ENCODE measurements at regions not wholly inside any gene's neighbourhood (a gene's known extent, or its start where the extent isn't known, plus 50 kb on each side); places are given as distances from the start of the nearest gene placed in this dataset.

- DNase-seq = no peak
Observed at GRCh38 chr15:95431518-95431917, 899.0 kb upstream of the NR2F2 start.

- no peak for DNase-seq
Observed at GRCh38 chr15:95432878-95433405, 897.6 kb upstream of the NR2F2 start.

DNA sequence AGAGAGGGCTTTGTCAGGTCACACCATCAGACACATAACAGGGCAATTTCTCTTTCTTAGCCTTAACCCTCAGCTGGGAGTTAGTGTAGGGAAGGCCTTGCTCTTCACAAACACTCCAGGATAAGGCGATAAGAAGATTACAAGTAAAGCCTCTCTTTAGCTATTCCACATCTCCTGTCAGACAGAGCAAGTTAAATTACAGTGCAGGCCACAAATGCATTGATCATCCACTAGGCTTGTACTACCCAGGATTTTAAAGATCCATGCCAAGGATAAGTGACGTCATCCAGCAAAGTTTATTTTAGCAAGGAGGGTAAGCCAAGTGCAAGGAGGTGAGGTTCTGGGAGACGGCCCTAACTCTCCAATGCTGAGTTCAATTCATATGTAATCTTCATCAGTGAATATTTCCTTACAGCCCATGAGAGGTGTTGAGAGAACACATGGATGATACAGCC is 890.6 kb upstream of the NR2F2 start:
- no peak for DNase-seq

DNA sequence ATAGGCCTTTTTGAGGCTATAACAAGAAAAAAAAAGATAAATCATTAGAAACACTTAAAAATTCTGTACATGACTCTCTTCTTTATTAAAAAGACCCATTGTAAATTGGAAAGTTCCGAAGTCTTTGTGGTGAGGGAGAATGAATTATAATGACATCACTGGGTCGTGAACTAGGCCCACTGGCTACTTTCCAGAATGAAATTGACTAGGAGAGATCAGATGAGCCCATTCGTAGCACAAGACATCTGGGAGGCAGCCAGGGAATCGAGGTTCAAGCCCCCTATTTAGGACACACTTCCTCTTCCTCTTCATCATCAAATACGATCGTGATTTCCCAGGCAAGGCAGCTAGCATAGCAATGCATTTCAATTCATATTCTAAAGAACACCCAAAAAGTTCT is 889.8 kb upstream of the NR2F2 start:
- DNase-seq = no peak

DNA sequence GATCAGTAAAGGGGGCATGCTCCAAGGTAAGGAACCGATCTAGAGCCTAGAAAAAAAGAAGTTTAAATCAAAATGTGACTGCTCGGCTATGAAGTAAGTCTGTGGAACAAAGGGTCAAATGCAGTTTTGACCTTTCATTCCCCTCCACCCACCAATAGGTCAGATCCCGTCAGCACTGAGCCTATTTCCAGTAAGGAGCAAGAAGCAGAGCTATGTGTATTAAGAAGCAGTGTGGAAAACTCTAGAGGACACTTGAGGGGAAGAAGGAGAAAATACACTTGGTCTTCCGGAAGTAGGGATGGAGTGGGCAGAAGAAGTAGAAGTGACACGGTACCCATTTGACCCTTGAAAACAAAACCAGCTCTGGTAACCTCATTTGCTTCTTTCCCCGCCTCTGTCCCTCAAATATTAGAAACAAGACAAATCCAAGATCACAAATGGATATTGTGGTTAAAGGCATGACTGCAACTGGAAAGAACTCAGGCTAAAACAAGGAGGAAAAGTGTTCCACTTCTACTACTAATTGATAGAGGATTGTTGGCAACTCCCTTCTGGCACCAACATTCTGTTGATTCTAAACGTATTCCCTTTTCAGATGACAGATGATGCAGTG is 888.3 kb upstream of the NR2F2 start:
- no peak for DNase-seq

- no peak for DNase-seq
Observed at GRCh38 chr15:95444860-95445259, 885.6 kb upstream of the NR2F2 start.

DNA sequence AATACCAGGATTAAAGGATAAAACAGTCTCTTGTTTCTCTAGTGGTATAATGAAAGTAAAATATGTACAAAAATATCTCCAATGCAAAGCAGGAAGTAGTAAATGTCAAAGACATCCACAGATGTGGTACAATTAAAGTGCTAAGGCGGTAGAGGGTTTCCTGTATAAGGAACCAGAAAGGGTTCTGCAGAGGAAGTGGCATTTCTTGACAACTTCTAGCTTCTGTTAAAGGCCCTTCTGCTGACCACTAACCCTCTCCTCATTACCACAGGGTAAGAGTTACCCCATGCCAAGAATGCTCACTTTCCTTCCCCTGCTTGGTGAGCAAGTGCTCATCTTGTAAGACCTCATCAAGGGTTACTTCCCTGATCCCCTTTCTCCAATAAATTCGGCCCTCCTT is 883.6 kb upstream of the NR2F2 start:
- DNase-seq = no peak

DNA sequence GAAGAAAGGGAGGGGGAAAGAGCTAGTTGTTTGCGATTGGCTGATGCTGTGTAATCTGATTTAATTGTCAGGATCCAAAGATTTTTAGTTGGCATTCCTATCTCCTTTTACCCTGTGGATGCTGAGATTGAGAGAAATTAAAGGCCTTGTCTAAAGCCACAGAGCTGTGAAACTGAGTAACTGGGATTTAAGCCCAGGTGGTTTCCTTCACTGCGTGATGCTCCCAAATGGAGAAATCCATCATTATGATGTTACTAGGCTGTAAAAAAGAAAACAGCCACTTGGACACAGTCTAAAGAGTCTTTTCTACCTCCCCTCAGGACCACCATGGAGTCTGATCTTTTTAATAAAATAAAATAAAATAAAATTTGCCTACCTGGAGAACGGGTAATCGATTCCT is 883.0 kb upstream of the NR2F2 start:
- DNase-seq = no peak

DNA sequence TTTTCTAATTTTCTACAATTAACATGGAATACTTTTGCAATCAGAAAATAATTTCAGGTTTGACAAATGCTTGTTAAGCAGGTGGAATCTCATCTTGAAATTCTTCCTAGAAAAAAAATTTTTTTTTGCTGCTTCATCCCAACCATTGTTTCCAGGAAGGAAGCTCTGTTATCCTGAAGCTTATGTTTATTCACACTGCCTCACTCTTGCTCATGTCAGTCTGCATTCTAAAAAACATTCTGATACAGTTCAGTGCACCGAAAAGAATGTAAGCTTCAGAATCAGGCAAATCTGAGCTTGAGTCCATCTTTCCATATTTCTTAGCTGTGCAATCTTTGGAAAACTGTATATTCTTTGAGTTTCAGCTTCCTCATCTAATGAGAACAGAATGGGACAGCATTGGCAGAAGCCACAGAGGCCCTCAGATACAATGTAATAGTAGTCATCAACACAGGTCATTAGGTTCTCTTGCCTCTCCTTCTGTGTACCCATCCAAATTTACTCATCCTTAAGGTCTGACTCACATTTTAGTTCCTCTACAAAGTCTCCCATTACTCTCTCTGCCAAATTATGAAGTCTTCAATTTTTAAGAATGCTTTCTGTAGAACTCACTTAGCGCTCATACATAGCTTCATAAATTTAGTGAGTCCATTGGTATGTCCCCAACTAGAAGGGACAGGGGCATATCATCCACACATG is 881.8 kb upstream of the NR2F2 start:
- DNase-seq = no peak

DNA sequence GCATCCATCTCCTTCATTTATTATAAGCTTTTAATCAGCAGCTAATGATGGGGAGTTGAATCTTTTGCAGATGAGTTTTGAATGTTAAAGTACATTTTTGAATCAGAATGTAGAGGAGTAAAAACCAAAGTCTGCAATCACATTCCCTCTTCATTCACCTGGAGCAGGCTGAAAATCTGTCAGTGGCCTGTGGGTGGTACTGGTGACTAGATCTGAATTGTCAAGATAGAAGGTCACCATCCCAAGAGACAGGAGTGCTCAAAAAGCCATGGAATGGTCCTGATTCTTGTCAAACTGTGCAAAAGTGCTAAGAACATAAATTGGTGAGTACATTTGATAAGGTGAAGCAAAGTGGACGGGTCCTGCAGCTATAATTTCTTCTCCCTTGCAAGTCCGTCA is 881.3 kb upstream of the NR2F2 start:
- DNase-seq = no peak

DNA sequence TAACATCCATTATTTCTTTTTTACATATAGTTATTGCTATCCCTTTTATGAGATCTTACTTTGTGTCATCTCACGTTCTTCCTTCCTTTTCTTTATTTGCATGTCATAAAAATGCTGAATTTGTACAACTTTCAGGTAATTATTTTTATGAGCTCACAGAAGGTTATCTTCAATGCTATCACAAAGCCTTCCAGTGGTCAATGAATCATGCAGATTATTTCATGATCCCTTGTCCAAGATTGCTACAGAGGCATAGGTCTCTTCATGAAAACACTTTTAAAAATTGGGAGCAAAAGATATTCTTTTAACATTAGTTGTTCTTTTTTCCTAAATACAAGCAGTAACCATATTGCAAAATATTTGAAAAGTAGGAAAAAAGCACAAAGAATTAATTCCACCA is 880.1 kb upstream of the NR2F2 start:
- DNase-seq = no peak

- DNase-seq = no peak
Observed at GRCh38 chr15:95451938-95452337, 878.6 kb upstream of the NR2F2 start.

GRCh38 chr15:95454403-95455262 is 875.9 kb upstream of the NR2F2 start:
- peak; percentile 7 to 16 for DNase-seq

DNA sequence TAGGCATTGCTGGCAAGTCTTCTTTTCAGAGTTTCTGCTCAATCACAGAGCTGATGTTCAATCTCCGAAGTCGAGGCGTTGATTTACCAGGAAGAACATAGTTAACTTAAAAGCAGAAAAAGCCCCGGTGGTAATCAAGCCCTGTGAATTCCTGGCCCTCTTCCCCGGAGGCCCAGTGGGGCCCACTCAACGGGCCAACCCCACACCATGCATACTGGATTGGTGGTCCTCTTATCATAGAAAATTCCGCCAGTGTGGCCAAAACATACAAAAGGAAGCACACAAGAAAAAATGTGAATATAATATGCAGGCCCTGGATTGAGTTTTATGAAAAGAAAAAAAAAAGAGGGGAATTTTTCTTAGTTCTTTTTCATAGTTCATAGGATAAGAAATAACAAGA is 873.0 kb upstream of the NR2F2 start:
- no peak for DNase-seq

GRCh38 chr15:95458721-95459120 is 871.8 kb upstream of the NR2F2 start:
- no peak for DNase-seq

DNA sequence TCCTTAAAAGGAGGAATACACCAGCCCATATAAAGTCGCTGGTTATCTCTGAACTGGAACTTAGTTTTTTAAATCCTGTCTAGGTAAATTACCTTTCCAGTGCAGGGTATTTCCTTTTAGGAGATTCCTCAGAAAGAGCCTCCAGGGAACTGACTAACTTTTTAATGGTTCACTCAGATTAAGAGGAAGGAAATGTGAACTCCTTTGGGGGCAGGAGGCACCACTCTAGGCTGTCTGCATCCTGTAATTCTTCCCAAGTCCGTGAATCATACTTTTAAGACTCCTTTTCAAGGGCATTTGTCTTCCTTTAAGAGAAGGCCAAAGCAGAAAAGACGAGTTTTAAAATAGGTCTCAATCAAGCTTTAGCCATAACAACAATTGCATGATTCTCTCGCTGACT is 871.2 kb upstream of the NR2F2 start:
- no peak for DNase-seq

DNA sequence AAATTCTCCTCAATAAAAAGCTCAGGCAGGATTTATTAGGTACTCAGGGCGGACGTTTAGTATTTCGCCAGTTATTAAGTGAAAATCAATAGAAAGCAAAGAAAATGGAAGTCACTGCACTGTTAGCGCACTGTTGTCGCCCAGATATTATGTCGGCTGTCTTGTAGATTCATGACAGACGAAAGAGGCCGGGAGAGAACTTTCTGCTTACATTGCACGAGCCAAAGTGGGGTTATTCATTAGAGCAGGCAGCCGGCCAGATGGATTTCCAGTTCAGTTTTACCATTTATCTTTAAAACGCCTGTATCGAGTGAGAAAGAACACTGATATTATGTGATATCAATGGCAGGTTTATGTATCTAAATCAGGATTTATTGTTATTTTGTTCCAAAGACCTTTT is 866.0 kb upstream of the NR2F2 start:
- no peak for DNase-seq

DNA sequence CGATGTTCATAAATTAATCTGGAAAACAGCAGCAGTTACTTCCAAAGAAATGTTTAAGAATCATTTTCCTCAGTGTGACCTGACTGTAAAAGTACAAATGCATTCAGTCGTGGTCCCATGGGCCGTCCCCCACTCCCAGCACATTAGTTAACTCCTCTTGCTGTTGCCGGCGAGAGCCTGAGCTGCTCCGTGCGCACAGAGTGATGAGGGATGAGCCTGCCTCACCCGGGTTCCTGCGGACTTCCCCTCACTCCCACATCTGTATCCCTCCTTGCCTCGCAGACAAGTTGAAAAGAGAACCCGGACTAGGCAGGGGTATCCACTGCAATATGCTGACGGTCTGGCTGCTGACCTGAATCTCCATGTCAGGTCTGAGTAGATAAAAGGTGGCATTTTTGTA is 861.7 kb upstream of the NR2F2 start:
- no peak for DNase-seq

DNA sequence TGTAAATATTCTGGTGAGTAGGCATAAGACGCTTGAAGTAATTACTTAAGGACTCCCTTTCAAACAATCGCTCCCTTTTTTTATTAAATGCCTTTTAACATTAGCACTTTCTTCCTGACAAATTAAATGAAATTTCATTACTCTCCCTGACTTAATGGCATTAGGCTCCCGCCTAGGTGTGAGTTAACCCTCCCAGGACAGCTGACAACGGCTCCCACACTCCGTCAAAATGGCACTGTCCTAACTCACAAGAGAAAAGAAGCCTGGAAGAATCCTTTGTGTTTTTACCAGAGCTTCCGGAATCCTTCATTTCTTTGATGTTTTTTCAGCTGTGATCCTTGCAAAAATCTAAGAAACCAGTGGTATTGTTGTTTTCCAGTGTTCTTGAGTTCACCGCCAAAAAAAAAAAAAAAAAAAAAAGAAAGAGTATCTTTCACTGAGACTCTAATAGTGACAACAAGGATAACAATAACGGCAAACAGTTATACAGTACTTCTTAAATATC is 861.0 kb upstream of the NR2F2 start:
- no peak for DNase-seq

DNA sequence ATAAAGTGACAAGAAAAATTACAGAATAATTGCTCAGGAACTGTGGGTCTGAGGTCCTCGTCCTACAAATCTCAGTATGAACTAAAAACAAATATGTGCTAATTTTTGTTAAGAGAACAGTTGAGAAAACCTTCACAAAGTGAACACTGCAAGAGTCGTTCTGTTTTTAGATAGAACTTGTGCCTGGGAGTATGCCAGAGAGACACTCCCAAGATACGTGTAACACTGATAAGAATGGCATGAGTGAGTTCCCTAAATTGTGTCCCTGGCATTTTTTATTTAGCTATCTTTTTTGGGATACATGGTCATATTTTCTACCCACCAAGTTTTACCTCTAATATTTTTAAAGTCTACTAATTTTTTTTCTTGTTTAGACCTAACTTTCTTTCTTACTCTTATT is 860.0 kb upstream of the NR2F2 start:
- DNase-seq = no peak

GRCh38 chr15:95470997-95471689 is 859.4 kb upstream of the NR2F2 start:
- DNase-seq = no peak

- DNase-seq = no peak
Observed at GRCh38 chr15:95471690-95472086, 858.8 kb upstream of the NR2F2 start.

DNA sequence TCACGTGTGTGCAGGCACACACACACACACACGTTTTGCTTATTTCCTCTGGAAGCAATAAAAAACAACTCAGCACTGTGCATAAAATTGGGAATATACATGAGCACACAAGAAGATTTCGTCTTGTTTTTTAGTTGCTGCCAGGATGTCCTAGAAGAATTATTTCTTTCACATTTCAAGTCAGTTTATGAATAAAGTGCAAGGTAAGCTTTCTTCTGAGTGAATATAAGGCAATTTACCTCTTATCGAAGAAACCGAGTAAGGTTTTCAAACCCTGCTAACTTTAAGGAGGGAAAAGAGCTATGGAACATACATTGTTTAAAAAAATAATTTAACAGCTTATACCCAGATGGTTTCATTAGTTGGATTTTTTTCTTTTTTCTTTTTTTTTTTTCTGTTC is 855.4 kb upstream of the NR2F2 start:
- DNase-seq = no peak

Measured in SHP77 (cell line).